ENCODE measurements at regions not wholly inside any gene's neighbourhood (a gene's known extent, or its start where the extent isn't known, plus 50 kb on each side); places are given as distances from the start of the nearest gene placed in this dataset.

- TF ChIP-seq CTCF (IDR thresholded peaks at IDR 0.05; ENCODE audit: low read depth, low read length, missing control alignments) = no peak
- no peak overlapping the region for H3K4me3 ChIP-seq (ENCODE audit: low read depth, low read length)
- DNase-seq (ENCODE audit: low read depth) = no peak
These were observed 832.9 kb upstream of the FANCL start for GRCh38 chr2:59074071-59074470.

GRCh38 chr2:59073286-59073685 is 832.2 kb upstream of the FANCL start:
- no peak for TF ChIP-seq CTCF (IDR thresholded peaks at IDR 0.05; ENCODE audit: low read depth, low read length, missing control alignments)
- DNase-seq (ENCODE audit: low read depth) = no peak
- H3K4me3 ChIP-seq (ENCODE audit: low read depth, low read length) = no peak overlapping the region

- TF ChIP-seq CTCF (IDR thresholded peaks at IDR 0.05; ENCODE audit: low read depth, low read length, missing control alignments) = no peak
- no peak for DNase-seq (ENCODE audit: low read depth)
- H3K4me3 ChIP-seq (ENCODE audit: low read depth, low read length) = no peak overlapping the region
These were observed 827.1 kb upstream of the FANCL start for GRCh38 chr2:59068255-59068654.

GRCh38 chr2:59066787-59067399 is 825.8 kb upstream of the FANCL start:
- no peak overlapping the region for H3K4me3 ChIP-seq (ENCODE audit: low read depth, low read length)
- TF ChIP-seq CTCF (IDR thresholded peaks at IDR 0.05; ENCODE audit: low read depth, low read length, missing control alignments) = no peak
- no peak for DNase-seq (ENCODE audit: low read depth)

GRCh38 chr2:59047373-59047995 is 806.4 kb upstream of the FANCL start:
- H3K4me3 ChIP-seq (ENCODE audit: low read depth, low read length) = no peak overlapping the region
- DNase-seq (ENCODE audit: low read depth) = no peak
- TF ChIP-seq CTCF (IDR thresholded peaks at IDR 0.05; ENCODE audit: low read depth, low read length, missing control alignments) = no peak

- no peak overlapping the region for H3K4me3 ChIP-seq (ENCODE audit: low read depth, low read length)
- DNase-seq (ENCODE audit: low read depth) = no peak
- TF ChIP-seq CTCF (IDR thresholded peaks at IDR 0.05; ENCODE audit: low read depth, low read length, missing control alignments) = no peak
These were observed 805.6 kb upstream of the FANCL start for GRCh38 chr2:59046401-59047372.
